GM21737 (cell line): ENCODE measurements at regions not wholly inside any gene's neighbourhood (a gene's known extent, or its start where the extent isn't known, plus 50 kb on each side); places are given as distances from the start of the nearest gene placed in this dataset.
"Not testable (repeated sequence)": the region's sequence is repeated elsewhere in the genome, so short reads cannot be mapped to it uniquely, and the experiment has no call there.

ENCODE experiments used
- ATAC-seq: cut with Tn5 transposase; IDR thresholded peaks from one replicate; pipeline ENCODE4 v1.9.1; 2021; ENCODE audit warnings: mild to moderate bottlenecking, moderate library complexity; ENCODE audit not compliant: unreplicated experiment

- ATAC-seq: no peak
Measured at GRCh38 chr4:75194180-75194579, 261.3 kb downstream of the PARM1 start.

GRCh38 chr4:75192182-75192581 lies 259.3 kb downstream of the PARM1 start:
- ATAC-seq: not testable (repeated sequence)

GRCh38 chr4:75189711-75190335 lies 256.9 kb downstream of the PARM1 start:
- ATAC-seq: no peak

GRCh38 chr4:75180790-75181776 lies 248.2 kb downstream of the PARM1 start:
- ATAC-seq: peak; percentile 87

- no peak for ATAC-seq
Measured at GRCh38 chr4:75180217-75180616, 247.3 kb downstream of the PARM1 start.

GRCh38 chr4:75179510-75179909 lies 246.6 kb downstream of the PARM1 start:
- ATAC-seq: no peak

GRCh38 chr4:75172551-75172950 lies 239.6 kb downstream of the PARM1 start:
- peak; percentile 57 for ATAC-seq

- ATAC-seq: no peak
Measured at GRCh38 chr4:75169427-75169826, 236.5 kb downstream of the PARM1 start.

- no peak for ATAC-seq
Measured at GRCh38 chr4:75169020-75169419, 236.1 kb downstream of the PARM1 start.

- no peak for ATAC-seq
Measured at GRCh38 chr4:75168548-75168947, 235.6 kb downstream of the PARM1 start.

- not testable (repeated sequence) for ATAC-seq
Measured at GRCh38 chr4:75165100-75165499, 232.2 kb downstream of the PARM1 start.

- ATAC-seq: no peak
Measured at GRCh38 chr4:75158451-75158850, 225.5 kb downstream of the PARM1 start.

GRCh38 chr4:75154994-75155393 lies 222.1 kb downstream of the PARM1 start:
- no peak for ATAC-seq

GRCh38 chr4:75146223-75146622 lies 213.3 kb downstream of the PARM1 start:
- no peak for ATAC-seq

- no peak for ATAC-seq
Measured at GRCh38 chr4:75144475-75144874, 211.6 kb downstream of the PARM1 start.

- ATAC-seq: no peak
Measured at GRCh38 chr4:75142850-75143249, 209.9 kb downstream of the PARM1 start.

GRCh38 chr4:75142382-75142781 lies 209.5 kb downstream of the PARM1 start:
- ATAC-seq: no peak

GRCh38 chr4:75141162-75141561 lies 208.2 kb downstream of the PARM1 start:
- no peak for ATAC-seq

- no peak for ATAC-seq
Measured at GRCh38 chr4:75137302-75137701, 204.4 kb downstream of the PARM1 start.

- no peak for ATAC-seq
Measured at GRCh38 chr4:75135068-75135825, 202.3 kb downstream of the PARM1 start.

- not testable (repeated sequence) for ATAC-seq
Measured at GRCh38 chr4:75126870-75127269, 194.0 kb downstream of the PARM1 start.
